Fibroblast of pulmonary artery (primary cell): ENCODE measurements at regions not wholly inside any gene's neighbourhood (a gene's known extent, or its start where the extent isn't known, plus 50 kb on each side); places are given as distances from the start of the nearest gene placed in this dataset.

Experiments used
- DNase-seq: peaks from one replicate; pipeline ENCODE4 v3.0.0-alpha.2; 2010; ENCODE audit warnings: low read depth
- H3K4me3 ChIP-seq: replicated peaks from 2 replicates; pipeline ENCODE4 v1.5.1; 2011; ENCODE audit warnings: low read depth, mild to moderate bottlenecking, control low read depth, low read length, moderate library complexity
- TF ChIP-seq, protein P1 (sequence below): IDR thresholded peaks from 2 replicates; pipeline ENCODE4 v1.5.1; 2011; ENCODE audit warnings: mild to moderate bottlenecking, control low read depth, low read length, inconsistent platforms; ENCODE audit errors: missing control alignments

DNA sequence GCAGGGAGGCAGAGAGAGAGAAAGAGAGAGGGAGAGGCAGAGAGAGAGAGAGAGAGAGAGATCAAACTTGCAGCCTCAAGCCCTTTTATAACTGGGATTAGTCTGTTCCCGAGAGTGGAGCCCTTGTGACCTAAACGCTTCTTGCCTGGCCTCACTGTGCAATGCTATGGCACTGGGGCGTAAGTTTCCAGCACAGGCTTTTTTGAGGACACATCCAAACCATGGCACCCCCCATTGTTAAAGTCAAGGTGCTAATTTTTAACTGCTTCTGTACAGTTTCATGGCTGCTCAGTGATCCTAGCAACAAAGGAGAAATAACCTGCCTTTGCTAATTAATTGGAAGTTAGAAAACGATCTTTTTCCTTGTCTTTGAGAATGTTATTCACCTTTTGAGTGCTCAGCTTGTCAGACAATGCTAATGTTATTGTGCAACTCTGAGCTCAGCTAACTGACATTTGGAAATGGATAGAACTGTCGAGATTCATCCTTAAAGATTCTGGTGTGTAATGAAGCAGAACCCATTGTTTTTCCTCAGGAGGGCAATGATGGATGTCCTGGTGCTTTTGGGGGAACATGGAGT is 268.4 kb downstream of the GLRX3 start:
- no peak for DNase-seq
- H3K4me3 ChIP-seq = no peak overlapping the region
- TF ChIP-seq, protein P1, sequence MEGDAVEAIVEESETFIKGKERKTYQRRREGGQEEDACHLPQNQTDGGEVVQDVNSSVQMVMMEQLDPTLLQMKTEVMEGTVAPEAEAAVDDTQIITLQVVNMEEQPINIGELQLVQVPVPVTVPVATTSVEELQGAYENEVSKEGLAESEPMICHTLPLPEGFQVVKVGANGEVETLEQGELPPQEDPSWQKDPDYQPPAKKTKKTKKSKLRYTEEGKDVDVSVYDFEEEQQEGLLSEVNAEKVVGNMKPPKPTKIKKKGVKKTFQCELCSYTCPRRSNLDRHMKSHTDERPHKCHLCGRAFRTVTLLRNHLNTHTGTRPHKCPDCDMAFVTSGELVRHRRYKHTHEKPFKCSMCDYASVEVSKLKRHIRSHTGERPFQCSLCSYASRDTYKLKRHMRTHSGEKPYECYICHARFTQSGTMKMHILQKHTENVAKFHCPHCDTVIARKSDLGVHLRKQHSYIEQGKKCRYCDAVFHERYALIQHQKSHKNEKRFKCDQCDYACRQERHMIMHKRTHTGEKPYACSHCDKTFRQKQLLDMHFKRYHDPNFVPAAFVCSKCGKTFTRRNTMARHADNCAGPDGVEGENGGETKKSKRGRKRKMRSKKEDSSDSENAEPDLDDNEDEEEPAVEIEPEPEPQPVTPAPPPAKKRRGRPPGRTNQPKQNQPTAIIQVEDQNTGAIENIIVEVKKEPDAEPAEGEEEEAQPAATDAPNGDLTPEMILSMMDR = no peak

DNA sequence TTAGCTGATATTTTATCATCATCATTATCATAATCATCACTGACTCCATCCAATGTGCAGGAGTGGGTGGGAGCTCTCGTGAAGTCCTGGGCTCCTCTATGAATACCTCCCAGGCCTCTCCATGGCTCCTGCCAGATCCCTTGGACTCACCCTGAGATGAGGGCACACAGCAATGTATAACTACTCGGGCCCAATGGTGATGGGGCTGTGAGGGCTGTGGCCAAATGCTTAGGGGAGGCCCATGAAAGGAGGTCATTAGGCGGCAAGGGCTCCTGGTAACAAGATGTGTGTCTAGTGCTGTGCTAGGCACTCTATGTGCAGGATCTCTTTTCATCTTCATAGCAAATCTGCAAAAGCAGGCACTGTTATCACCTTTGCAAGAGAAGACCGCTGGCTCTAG is 270.9 kb downstream of the GLRX3 start:
- no peak overlapping the region for H3K4me3 ChIP-seq
- no peak for DNase-seq
- TF ChIP-seq, protein P1 = no peak

DNA sequence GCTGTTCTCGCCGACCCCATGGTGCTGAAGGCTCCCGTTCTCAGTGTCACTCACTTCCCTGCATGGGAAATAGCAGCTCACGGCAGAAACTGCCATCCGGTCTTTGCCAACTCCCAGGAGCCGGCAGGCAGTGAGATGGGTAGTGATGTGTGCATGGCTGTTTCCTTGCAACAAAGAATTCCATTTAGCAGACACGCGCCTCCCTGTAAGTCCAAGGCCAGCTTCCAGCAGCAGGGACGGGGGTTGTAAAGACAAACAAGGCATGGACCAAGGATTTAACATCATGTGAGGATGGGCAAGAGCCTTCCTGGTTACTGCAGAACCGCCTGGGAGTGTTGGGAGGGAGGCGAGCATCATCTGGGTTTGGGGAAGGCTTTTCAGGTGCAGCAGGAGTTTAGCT is 273.1 kb downstream of the GLRX3 start:
- DNase-seq = no peak
- no peak overlapping the region for H3K4me3 ChIP-seq

DNA sequence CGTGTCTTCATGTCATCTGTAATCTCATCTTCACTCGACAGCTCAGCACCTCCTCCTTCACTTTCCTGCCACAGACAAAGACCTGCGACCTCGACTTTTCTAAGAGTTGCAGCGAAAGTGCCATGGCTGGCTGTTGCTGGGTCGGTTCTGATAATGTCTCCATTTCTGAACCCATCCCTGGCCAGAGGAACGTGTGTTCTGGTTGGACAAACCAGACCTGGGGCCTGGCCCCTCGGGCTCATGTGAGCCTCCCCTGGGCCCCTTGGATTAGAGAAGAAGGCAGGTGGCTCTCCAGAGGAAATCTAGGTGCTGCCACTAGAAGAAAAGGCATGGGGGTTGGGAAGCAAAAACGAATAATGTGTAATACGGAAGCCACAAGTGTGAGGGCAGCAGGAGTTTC is 273.7 kb downstream of the GLRX3 start:
- DNase-seq = no peak
- no peak overlapping the region for H3K4me3 ChIP-seq
- TF ChIP-seq, protein P1 = no peak

More for the DNA sequence above, 273.1 kb downstream of the GLRX3 start:
- TF ChIP-seq, protein P1 = no peak

DNA sequence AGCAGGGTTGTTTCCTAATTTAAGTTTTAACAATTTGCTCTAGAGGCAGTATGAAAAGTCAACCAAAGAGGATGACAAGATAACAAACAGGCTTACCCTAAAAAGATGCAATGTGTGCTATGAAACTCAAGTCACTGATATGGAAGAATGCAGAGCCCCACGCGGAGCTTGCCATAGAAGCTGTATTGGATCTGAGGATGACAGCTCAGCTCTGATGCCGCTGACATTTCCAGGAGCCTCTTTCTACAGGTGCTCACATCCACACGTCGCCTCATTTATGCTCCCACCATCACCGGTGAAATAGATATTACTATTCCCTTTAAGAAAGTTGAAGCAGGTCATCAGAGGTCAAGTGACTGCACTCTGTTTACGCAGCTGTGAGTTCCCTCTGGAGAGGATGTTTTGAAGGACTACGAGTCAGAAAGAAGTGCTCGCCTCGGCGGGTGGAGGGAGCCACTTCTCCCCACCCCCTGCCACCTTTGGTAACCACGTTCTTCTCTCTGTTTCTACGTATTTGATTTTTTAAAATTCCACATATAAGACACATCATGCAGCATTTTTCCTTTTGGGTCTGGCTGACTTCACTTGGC is 275.4 kb downstream of the GLRX3 start:
- TF ChIP-seq, protein P1 = no peak
- no peak overlapping the region for H3K4me3 ChIP-seq
- DNase-seq = no peak

DNA sequence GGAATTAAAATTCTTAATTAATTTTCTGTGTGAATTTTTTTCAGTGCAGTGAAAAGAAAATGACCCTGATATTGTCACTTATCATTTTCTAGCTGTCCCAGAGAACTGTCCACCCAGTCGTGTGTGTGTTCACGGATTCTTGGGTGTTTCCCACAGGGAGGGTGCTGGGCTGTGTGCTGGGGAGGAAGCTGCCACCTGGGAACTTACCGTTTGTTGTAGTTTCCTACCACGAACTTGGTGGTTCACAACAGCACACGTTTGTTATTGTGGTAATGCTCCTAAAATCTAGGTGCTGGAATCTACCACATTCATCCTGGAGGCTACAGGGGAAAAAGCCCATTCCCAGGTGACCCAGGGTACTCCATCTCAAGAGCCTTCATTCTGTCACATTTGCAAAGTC is 276.1 kb downstream of the GLRX3 start:
- no peak for DNase-seq
- TF ChIP-seq, protein P1 = no peak
- H3K4me3 ChIP-seq = no peak overlapping the region
